PC-9 (cell line): ENCODE measurements at regions not wholly inside any gene's neighbourhood (a gene's known extent, or its start where the extent isn't known, plus 50 kb on each side); places are given as distances from the start of the nearest gene placed in this dataset.

Source experiments
- BruUV-seq: library from RNA; stranded (reverse); fragments of 400-500 nt; replicated peaks from 2 replicates; lab custom pipeline; 2021; lab: Mats Ljungman, UMichigan
- CTCF ChIA-PET: fragments of 300-600 bp; sonication (Branson Sonifier 250); formaldehyde crosslinking; loops from one replicate; lab custom pipeline; 2022; ENCODE audit warnings: antibody characterized with exemption; lab: Charles Lee
- POLR2A ChIA-PET: fragments of 300-600 bp; sonication (Branson Sonifier 250); formaldehyde crosslinking; loops from one replicate; lab custom pipeline; 2022; ENCODE audit warnings: antibody characterized with exemption; ENCODE audit not compliant: unreplicated experiment; lab: Charles Lee
- DNase-seq, 2 experiments: peaks; one replicate each; pipeline versions ENCODE4 v3.0.0 to v3.0.0-alpha.2; 2015 to 2022; ENCODE audit warnings: mixed read lengths in 1 of 2
- H2AFZ ChIP-seq: fragments of 200-600 bp; sonication (generic); 2 replicates; pipeline ENCODE4 v1.8.1; 2017; ENCODE audit warnings: antibody characterized with exemption
- H3F3A ChIP-seq: fragments of 200-600 bp; sonication (generic); 2 replicates; pipeline ENCODE4 v1.8.1; 2017; ENCODE audit warnings: antibody characterized with exemption, mild to moderate bottlenecking, low read depth; ENCODE audit not compliant: insufficient read depth
- H3K27ac ChIP-seq: fragments of 200-600 bp; sonication (generic); 2 replicates; pipeline ENCODE4 v1.6.1; 2016; ENCODE audit warnings: mixed run types
- H3K27me3 ChIP-seq: fragments of 200-600 bp; sonication (generic); 2 replicates; pipeline ENCODE4 v1.6.1; 2016; ENCODE audit warnings: low read depth, mixed run types; ENCODE audit not compliant: insufficient read depth
- H3K36me3 ChIP-seq: fragments of 200-600 bp; sonication (generic); 2 replicates; pipeline ENCODE4 v1.6.1; 2016; ENCODE audit warnings: low read depth, mixed run types
- H3K4me1 ChIP-seq: fragments of 200-600 bp; sonication (generic); replicated peaks from 2 replicates; pipeline ENCODE4 v1.6.1; 2016; ENCODE audit warnings: mixed run types; ENCODE audit not compliant: insufficient read depth
- H3K4me2 ChIP-seq: fragments of 200-600 bp; sonication (generic); 2 replicates; pipeline ENCODE4 v1.6.1; 2017; ENCODE audit warnings: mixed run types
- H3K4me3 ChIP-seq: fragments of 200-600 bp; sonication (generic); 2 replicates; pipeline ENCODE4 v1.6.1; 2016; ENCODE audit warnings: mixed run types
- H3K79me2 ChIP-seq: fragments of 200-600 bp; sonication (generic); 2 replicates; pipeline ENCODE4 v1.6.1; 2017; ENCODE audit warnings: low read depth, mixed run types
- H3K9me2 ChIP-seq: fragments of 200-600 bp; sonication (generic); 2 replicates; pipeline ENCODE4 v1.8.1; 2017; ENCODE audit warnings: mild to moderate bottlenecking; ENCODE audit not compliant: insufficient read depth
- H3K9me3 ChIP-seq: fragments of 200-600 bp; sonication (generic); 2 replicates; pipeline ENCODE4 v1.8.1; 2016; ENCODE audit warnings: low read depth; ENCODE audit not compliant: insufficient read depth
- H4K20me1 ChIP-seq: fragments of 200-600 bp; sonication (generic); 2 replicates; pipeline ENCODE4 v1.8.1; 2017; ENCODE audit not compliant: insufficient read depth
- CTCF ChIP-seq: fragments of 200-600 bp; sonication (generic); conservative IDR thresholded peaks from 2 replicates; pipeline ENCODE4 v1.6.1; 2017; ENCODE audit warnings: mixed run types, antibody characterized with exemption, mild to moderate bottlenecking, moderate library complexity
- EZH2 ChIP-seq: fragments of 200-600 bp; sonication (generic); IDR thresholded peaks from 2 replicates; pipeline ENCODE4 v1.8.0; 2017; ENCODE audit warnings: antibody characterized with exemption, low read depth
- intact Hi-C: fragments of 100-400 bp; cut with micrococcal nuclease; formaldehyde crosslinking; loops from one replicate; pipeline ENCODE4 v1.10.0; 2022; ENCODE audit not compliant: unreplicated experiment

- no peak for DNase-seq
- CTCF ChIA-PET = no interaction called here
- Histone ChIP-seq H3K27me3 (no peaks in the 10 kb centered on the region), H3K4me2 (no peak overlapping the region), H2AFZ (0 out of 2 replicates have a peak overlapping the region, but pooled peaks have one; percentile 27), H3K27ac (no peak overlapping the region), H4K20me1 (no peaks in the 10 kb centered on the region), H3F3A (no peaks in the 10 kb centered on the region), H3K9me2 (no peaks in the 10 kb centered on the region), H3K9me3 (no peaks in the 10 kb centered on the region), H3K36me3 (no peaks in the 10 kb centered on the region), H3K79me2 (no peaks in the 10 kb centered on the region), H3K4me1 (no peaks in the 10 kb centered on the region), H3K4me3 (no peak overlapping the region)
- POLR2A ChIA-PET = no interaction called here
- no TSS peak for BruUV-seq
- TF ChIP-seq EZH2 (no peak), CTCF (no peak)
- intact Hi-C loops = no loop called here
These were observed 60.9 kb downstream of the NPY5R start for GRCh38 chr4:163404580-163404979.

GRCh38 chr4:163404080-163404479, 60.4 kb downstream of the NPY5R start:
- Histone ChIP-seq H3K9me3 (no peaks in the 10 kb centered on the region), H4K20me1 (no peaks in the 10 kb centered on the region), H3K4me2 (no peak overlapping the region), H3K36me3 (no peaks in the 10 kb centered on the region), H3K4me1 (no peaks in the 10 kb centered on the region), H2AFZ (no peak overlapping the region), H3K27ac (no peak overlapping the region), H3F3A (no peaks in the 10 kb centered on the region), H3K79me2 (no peaks in the 10 kb centered on the region), H3K4me3 (no peak overlapping the region), H3K9me2 (no peaks in the 10 kb centered on the region), H3K27me3 (no peaks in the 10 kb centered on the region)
- ChIA-PET POLR2A (no interaction called here), CTCF (no interaction called here)
- DNase-seq = no peak
- no TSS peak for BruUV-seq
- TF ChIP-seq EZH2 (no peak), CTCF (no peak)
- intact Hi-C loops = no loop called here
